SH-SY5Y (cell line): ENCODE measurements at regions not wholly inside any gene's neighbourhood (a gene's known extent, or its start where the extent isn't known, plus 50 kb on each side); places are given as distances from the start of the nearest gene placed in this dataset.

ENCODE experiments used
- GATA2 ChIP-seq: IDR thresholded peaks from 2 replicates; pipeline ENCODE4 v1.6.1; 2011; ENCODE audit warnings: mild to moderate bottlenecking, low read depth, low read length
- GATA3 ChIP-seq: IDR thresholded peaks from 2 replicates; pipeline ENCODE4 v1.6.1; 2011; ENCODE audit warnings: low read depth, mild to moderate bottlenecking, low read length, moderate library complexity

GRCh38 chr20:7085467-7085866 is 318.0 kb downstream of the BMP2 start:
- TF ChIP-seq GATA2 (no peak), GATA3 (no peak)
